ENCODE measurements at regions not wholly inside any gene's neighbourhood (a gene's known extent, or its start where the extent isn't known, plus 50 kb on each side); places are given as distances from the start of the nearest gene placed in this dataset.

GRCh38 chr12:88844426-88844825, 264.2 kb upstream of the KITLG start:
- 88 to 94% methylated on average over 8 of the region's 8 CpGs for WGBS, 2 donors
- H3K4me1 ChIP-seq, result no peaks in the 10 kb centered on the region
- ATAC-seq (ENCODE audit: low FRiP score in 2 of 2), result no peak
- no peak overlapping the region for H3K4me3 ChIP-seq
- no peaks in the 10 kb centered on the region for H3K27me3 ChIP-seq
- TF ChIP-seq EP300 (IDR thresholded peaks at IDR 0.05), result no peak
- no peak for TF ChIP-seq POLR2A (IDR thresholded peaks at IDR 0.05)
- TF ChIP-seq POLR2AphosphoS5 (IDR thresholded peaks at IDR 0.05), result no peak
- TF ChIP-seq CTCF (IDR thresholded peaks at IDR 0.05), result no peak
- no peaks in the 10 kb centered on the region for H3K36me3 ChIP-seq
- peaks cover 0 to under 1% (median 0%) of the 10 kb centered on the region in 4 donors for H3K9me3 ChIP-seq
- peak in 1 of 2 donors; percentile 11 for DNase-seq
- no peak overlapping the region for H3K27ac ChIP-seq

- H3K4me3 ChIP-seq, result no peak overlapping the region
- WGBS, 2 donors, result 87 to 88% methylated on average over 3 of the region's 3 CpGs
- DNase-seq (no peak), ATAC-seq (ENCODE audit: low FRiP score in 2 of 2) (no peak)
- no peaks in the 10 kb centered on the region for H3K27me3 ChIP-seq
- no peaks in the 10 kb centered on the region for H3K4me1 ChIP-seq
- H3K36me3 ChIP-seq, result no peaks in the 10 kb centered on the region
- TF ChIP-seq CTCF (IDR thresholded peaks at IDR 0.05) (no peak), POLR2A (IDR thresholded peaks at IDR 0.05) (no peak), POLR2AphosphoS5 (IDR thresholded peaks at IDR 0.05) (no peak)
- H3K27ac ChIP-seq, result no peak overlapping the region
- H3K9me3 ChIP-seq, result peaks cover 0 to 16% (median 12%) of the 10 kb centered on the region in 4 donors
Observed at GRCh38 chr12:88842314-88842713, 262.0 kb upstream of the KITLG start.

- TF ChIP-seq EP300 (IDR thresholded peaks at IDR 0.05) (no peak), POLR2A (IDR thresholded peaks at IDR 0.05) (no peak), POLR2AphosphoS5 (IDR thresholded peaks at IDR 0.05) (no peak), CTCF (IDR thresholded peaks at IDR 0.05) (no peak)
- H3K4me3 ChIP-seq, result no peak overlapping the region
- H3K27me3 ChIP-seq, result no peaks in the 10 kb centered on the region
- no peaks in the 10 kb centered on the region for H3K4me1 ChIP-seq
- H3K9me3 ChIP-seq, result peaks cover 0 to 16% (median 12%) of the 10 kb centered on the region in 4 donors
- no peaks in the 10 kb centered on the region for H3K36me3 ChIP-seq
- 83 to 89% methylated on average over 2 of the region's 2 CpGs for WGBS, 2 donors
- ATAC-seq (ENCODE audit: low FRiP score in 2 of 2), result no peak
- no peak overlapping the region for H3K27ac ChIP-seq
- no peak for DNase-seq
Observed at GRCh38 chr12:88839486-88839885, 259.2 kb upstream of the KITLG start.

GRCh38 chr12:88836156-88836555, 255.9 kb upstream of the KITLG start:
- 75 to 84% methylated on average over 1 of the region's 1 CpG for WGBS, 2 donors
- H3K4me3 ChIP-seq, result no peak overlapping the region
- no peak overlapping the region for H3K27ac ChIP-seq
- no peaks in the 10 kb centered on the region for H3K27me3 ChIP-seq
- H3K36me3 ChIP-seq, result no peaks in the 10 kb centered on the region
- peaks cover 0 to 11% (median 3%) of the 10 kb centered on the region in 4 donors for H3K4me1 ChIP-seq
- DNase-seq (no peak), ATAC-seq (ENCODE audit: low FRiP score in 2 of 2) (no peak)
- no peak for TF ChIP-seq CTCF (IDR thresholded peaks at IDR 0.05)
- peak in 1 of 4 donors; percentile 63 for TF ChIP-seq EP300 (IDR thresholded peaks at IDR 0.05)
- no peak for TF ChIP-seq POLR2AphosphoS5 (IDR thresholded peaks at IDR 0.05)
- no peak for TF ChIP-seq POLR2A (IDR thresholded peaks at IDR 0.05)
- H3K9me3 ChIP-seq, result peaks cover 0 to 16% (median 12%) of the 10 kb centered on the region in 4 donors

GRCh38 chr12:88834226-88834625, 254.0 kb upstream of the KITLG start:
- Histone ChIP-seq H3K4me3 (no peak overlapping the region), H3K27ac (no peak overlapping the region), H3K9me3 (peaks cover 0 to 13% (median 12%) of the 10 kb centered on the region in 4 donors), H3K36me3 (no peaks in the 10 kb centered on the region), H3K27me3 (no peaks in the 10 kb centered on the region), H3K4me1 (peaks cover 0 to 11% (median 3%) of the 10 kb centered on the region in 4 donors)
- whole genome bisulfite sequencing, 2 donors, result 65 to 66% methylated on average over 1 of the region's 1 CpG
- no peak for ATAC-seq (ENCODE audit: low FRiP score in 2 of 2)
- TF ChIP-seq POLR2A (IDR thresholded peaks at IDR 0.05) (no peak), POLR2AphosphoS5 (IDR thresholded peaks at IDR 0.05) (no peak), CTCF (IDR thresholded peaks at IDR 0.05) (no peak), EP300 (IDR thresholded peaks at IDR 0.05) (no peak)
- no peak for DNase-seq
